ENCODE measurements at regions not wholly inside any gene's neighbourhood (a gene's known extent, or its start where the extent isn't known, plus 50 kb on each side); places are given as distances from the start of the nearest gene placed in this dataset.

GRCh38 chr2:13014783-13015182 lies 298.0 kb downstream of the TRIB2 start:
- WGBS, 3 donors, result 96 to 98% (median 98%) methylated on average over 3 of the region's 3 CpGs
- no peaks in the 10 kb centered on the region for H3K9me3 ChIP-seq (ENCODE audit: control insufficient read depth in 2 of 2, insufficient read depth in 1 of 2, low read depth in 1 of 2, low read length in 1 of 2)
- no peaks in the 10 kb centered on the region for H3K4me1 ChIP-seq (ENCODE audit: control insufficient read depth in 3 of 3, insufficient read depth in 2 of 3, low read depth in 1 of 3, low read length in 2 of 3)
- no peaks in the 10 kb centered on the region for H3K27me3 ChIP-seq (ENCODE audit: control insufficient read depth in 3 of 3, insufficient read depth in 3 of 3, low read length in 3 of 3)
- no peak for FAIRE-seq
- no peaks in the 10 kb centered on the region for H3K36me3 ChIP-seq (ENCODE audit: control insufficient read depth in 3 of 3, insufficient read depth in 2 of 3, low read depth in 1 of 3, low read length in 3 of 3)
- H3K27ac ChIP-seq (ENCODE audit: low read depth in 1 of 3, low read length in 2 of 3), result no peak overlapping the region
- H3K4me3 ChIP-seq (ENCODE audit: low read depth in 1 of 3, low read length in 3 of 3), result no peak overlapping the region
- DNase-seq, result no peak

GRCh38 chr2:13015532-13016320 lies 299.0 kb downstream of the TRIB2 start:
- H3K36me3 ChIP-seq (ENCODE audit: control insufficient read depth in 3 of 3, insufficient read depth in 2 of 3, low read depth in 1 of 3, low read length in 3 of 3), result no peaks in the 10 kb centered on the region
- no peak for DNase-seq
- no peak for FAIRE-seq
- no peaks in the 10 kb centered on the region for H3K9me3 ChIP-seq (ENCODE audit: control insufficient read depth in 2 of 2, insufficient read depth in 1 of 2, low read depth in 1 of 2, low read length in 1 of 2)
- 82 to 84% (median 83%) methylated on average over 2 of the region's 2 CpGs for WGBS, 3 donors
- H3K4me3 ChIP-seq (ENCODE audit: low read depth in 1 of 3, low read length in 3 of 3), result no peak overlapping the region
- no peaks in the 10 kb centered on the region for H3K4me1 ChIP-seq (ENCODE audit: control insufficient read depth in 3 of 3, insufficient read depth in 2 of 3, low read depth in 1 of 3, low read length in 2 of 3)
- H3K27ac ChIP-seq (ENCODE audit: low read depth in 1 of 3, low read length in 2 of 3), result no peak overlapping the region
- peaks cover 0 to 2% (median 0%) of the 10 kb centered on the region in 3 donors for H3K27me3 ChIP-seq (ENCODE audit: control insufficient read depth in 3 of 3, insufficient read depth in 3 of 3, low read length in 3 of 3)

DNA sequence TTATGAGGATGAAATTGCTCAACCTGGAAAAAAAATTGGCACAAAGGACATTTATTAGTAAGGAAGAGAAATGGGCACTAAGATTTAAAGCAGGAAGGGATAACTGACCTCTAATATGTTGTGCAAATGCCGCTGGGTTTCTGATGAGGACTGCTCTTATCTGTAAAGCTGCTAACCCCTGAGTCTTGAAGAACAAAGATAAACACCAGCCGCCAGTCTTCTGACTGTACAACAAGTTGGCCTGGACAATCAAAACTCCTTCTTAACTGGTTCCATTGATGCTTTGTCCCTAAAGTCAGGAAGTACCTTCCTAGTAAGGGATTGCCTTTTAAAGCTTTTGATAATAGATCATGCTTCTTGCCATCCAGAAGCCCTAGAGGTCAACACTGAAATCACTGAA lies 301.8 kb downstream of the TRIB2 start:
- Histone ChIP-seq H3K27ac (ENCODE audit: low read depth in 1 of 3, low read length in 2 of 3) (no peak overlapping the region), H3K4me1 (ENCODE audit: control insufficient read depth in 3 of 3, insufficient read depth in 2 of 3, low read depth in 1 of 3, low read length in 2 of 3) (no peaks in the 10 kb centered on the region), H3K27me3 (ENCODE audit: control insufficient read depth in 3 of 3, insufficient read depth in 3 of 3, low read length in 3 of 3) (peaks cover 0 to 2% (median 0%) of the 10 kb centered on the region in 3 donors), H3K4me3 (ENCODE audit: low read depth in 1 of 3, low read length in 3 of 3) (no peak overlapping the region), H3K36me3 (ENCODE audit: control insufficient read depth in 3 of 3, insufficient read depth in 2 of 3, low read depth in 1 of 3, low read length in 3 of 3) (no peaks in the 10 kb centered on the region), H3K9me3 (ENCODE audit: control insufficient read depth in 2 of 2, insufficient read depth in 1 of 2, low read depth in 1 of 2, low read length in 1 of 2) (no peaks in the 10 kb centered on the region)
- FAIRE-seq (no peak), DNase-seq (no peak)
- WGBS, 3 donors, result 42 to 70% (median 56%) methylated on average over 2 of the region's 2 CpGs

- WGBS, 3 donors, result 76 to 90% (median 90%) methylated on average over 3 of the region's 3 CpGs
- H3K27ac ChIP-seq (ENCODE audit: low read depth in 1 of 3, low read length in 2 of 3), result no peak overlapping the region
- peaks cover 0 to 2% (median 0%) of the 10 kb centered on the region in 3 donors for H3K27me3 ChIP-seq (ENCODE audit: control insufficient read depth in 3 of 3, insufficient read depth in 3 of 3, low read length in 3 of 3)
- no peaks in the 10 kb centered on the region for H3K9me3 ChIP-seq (ENCODE audit: control insufficient read depth in 2 of 2, insufficient read depth in 1 of 2, low read depth in 1 of 2, low read length in 1 of 2)
- FAIRE-seq (no peak), DNase-seq (no peak)
- H3K36me3 ChIP-seq (ENCODE audit: control insufficient read depth in 3 of 3, insufficient read depth in 2 of 3, low read depth in 1 of 3, low read length in 3 of 3), result no peaks in the 10 kb centered on the region
- H3K4me3 ChIP-seq (ENCODE audit: low read depth in 1 of 3, low read length in 3 of 3), result no peak overlapping the region
- H3K4me1 ChIP-seq (ENCODE audit: control insufficient read depth in 3 of 3, insufficient read depth in 2 of 3, low read depth in 1 of 3, low read length in 2 of 3), result no peaks in the 10 kb centered on the region
Measured at GRCh38 chr2:13019781-13020180, 303.0 kb downstream of the TRIB2 start.

DNA sequence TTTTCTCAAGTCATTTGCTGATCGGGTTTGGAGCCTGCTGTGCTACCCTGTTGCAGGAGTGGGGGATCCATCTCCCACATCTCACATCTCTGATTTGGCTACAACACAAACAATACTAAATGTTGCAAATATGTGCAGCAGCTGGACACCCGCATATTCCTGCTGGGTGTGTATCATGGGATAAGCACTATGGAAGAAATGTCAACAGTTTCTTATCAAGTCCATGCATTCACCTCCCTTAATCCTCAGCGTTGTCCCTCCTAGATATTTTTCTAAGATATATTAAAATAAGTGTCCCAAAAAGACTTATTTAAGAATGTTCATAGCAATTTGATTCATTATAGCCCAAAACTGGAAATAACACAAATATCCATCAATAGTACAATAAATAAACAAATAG lies 303.7 kb downstream of the TRIB2 start:
- Histone ChIP-seq H3K27me3 (ENCODE audit: control insufficient read depth in 3 of 3, insufficient read depth in 3 of 3, low read length in 3 of 3) (peaks cover 0 to 2% (median 0%) of the 10 kb centered on the region in 3 donors), H3K4me3 (ENCODE audit: low read depth in 1 of 3, low read length in 3 of 3) (no peak overlapping the region), H3K4me1 (ENCODE audit: control insufficient read depth in 3 of 3, insufficient read depth in 2 of 3, low read depth in 1 of 3, low read length in 2 of 3) (no peaks in the 10 kb centered on the region), H3K27ac (ENCODE audit: low read depth in 1 of 3, low read length in 2 of 3) (no peak overlapping the region), H3K9me3 (ENCODE audit: control insufficient read depth in 2 of 2, insufficient read depth in 1 of 2, low read depth in 1 of 2, low read length in 1 of 2) (no peaks in the 10 kb centered on the region), H3K36me3 (ENCODE audit: control insufficient read depth in 3 of 3, insufficient read depth in 2 of 3, low read depth in 1 of 3, low read length in 3 of 3) (no peaks in the 10 kb centered on the region)
- DNase-seq (no peak), FAIRE-seq (no peak)
- WGBS, 3 donors, result 25 to 54% (median 49%) methylated on average over 3 of the region's 3 CpGs

- 35 to 45% (median 45%) methylated on average over 3 of the region's 3 CpGs for WGBS, 3 donors
- DNase-seq (no peak), FAIRE-seq (no peak)
- Histone ChIP-seq H3K27me3 (ENCODE audit: control insufficient read depth in 3 of 3, insufficient read depth in 3 of 3, low read length in 3 of 3) (peaks cover 0 to 2% (median 0%) of the 10 kb centered on the region in 3 donors), H3K9me3 (ENCODE audit: control insufficient read depth in 2 of 2, insufficient read depth in 1 of 2, low read depth in 1 of 2, low read length in 1 of 2) (no peaks in the 10 kb centered on the region), H3K27ac (ENCODE audit: low read depth in 1 of 3, low read length in 2 of 3) (no peak overlapping the region), H3K4me1 (ENCODE audit: control insufficient read depth in 3 of 3, insufficient read depth in 2 of 3, low read depth in 1 of 3, low read length in 2 of 3) (no peaks in the 10 kb centered on the region), H3K4me3 (ENCODE audit: low read depth in 1 of 3, low read length in 3 of 3) (no peak overlapping the region), H3K36me3 (ENCODE audit: control insufficient read depth in 3 of 3, insufficient read depth in 2 of 3, low read depth in 1 of 3, low read length in 3 of 3) (no peaks in the 10 kb centered on the region)
Measured at GRCh38 chr2:13021470-13021957, 304.8 kb downstream of the TRIB2 start.

DNA sequence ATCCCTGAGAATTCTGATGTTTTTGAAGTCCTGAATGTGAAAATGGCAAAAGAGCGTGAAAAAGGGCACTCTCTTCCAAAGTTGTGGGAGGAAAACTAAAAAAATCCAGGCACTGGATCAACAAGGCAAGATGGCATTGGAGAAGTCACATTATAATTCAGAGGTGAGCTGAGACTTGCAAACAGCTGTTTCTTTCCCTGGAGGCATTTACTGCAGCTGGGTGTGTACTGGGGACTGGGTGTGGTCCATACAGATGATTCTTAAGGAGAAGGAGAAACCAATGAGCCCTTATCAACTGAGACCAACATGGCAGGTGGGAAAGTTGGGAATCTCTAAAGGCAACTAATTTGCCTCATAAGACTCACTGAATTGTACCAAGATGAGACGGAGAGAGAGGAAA lies 313.9 kb downstream of the TRIB2 start:
- DNase-seq (no peak), FAIRE-seq (no peak)
- H3K9me3 ChIP-seq (ENCODE audit: control insufficient read depth in 2 of 2, insufficient read depth in 1 of 2, low read depth in 1 of 2, low read length in 1 of 2), result no peaks in the 10 kb centered on the region
- no peak overlapping the region for H3K4me3 ChIP-seq (ENCODE audit: low read depth in 1 of 3, low read length in 3 of 3)
- H3K4me1 ChIP-seq (ENCODE audit: control insufficient read depth in 3 of 3, insufficient read depth in 2 of 3, low read depth in 1 of 3, low read length in 2 of 3), result no peaks in the 10 kb centered on the region
- H3K27ac ChIP-seq (ENCODE audit: low read depth in 1 of 3, low read length in 2 of 3), result no peak overlapping the region
- no peaks in the 10 kb centered on the region for H3K36me3 ChIP-seq (ENCODE audit: control insufficient read depth in 3 of 3, insufficient read depth in 2 of 3, low read depth in 1 of 3, low read length in 3 of 3)
- 78 to 91% (median 83%) methylated on average over 2 of the region's 2 CpGs for WGBS, 3 donors
- no peaks in the 10 kb centered on the region for H3K27me3 ChIP-seq (ENCODE audit: control insufficient read depth in 3 of 3, insufficient read depth in 3 of 3, low read length in 3 of 3)

GRCh38 chr2:13034861-13035260 lies 318.1 kb downstream of the TRIB2 start:
- FAIRE-seq (no peak), DNase-seq (no peak)
- peaks cover 0 to 3% of the 10 kb centered on the region in 2 donors for H3K9me3 ChIP-seq (ENCODE audit: control insufficient read depth in 2 of 2, insufficient read depth in 1 of 2, low read depth in 1 of 2, low read length in 1 of 2)
- 49 to 77% (median 74%) methylated on average over 1 of the region's 1 CpG for WGBS, 3 donors
- no peak overlapping the region for H3K27ac ChIP-seq (ENCODE audit: low read depth in 1 of 3, low read length in 2 of 3)
- no peaks in the 10 kb centered on the region for H3K4me1 ChIP-seq (ENCODE audit: control insufficient read depth in 3 of 3, insufficient read depth in 2 of 3, low read depth in 1 of 3, low read length in 2 of 3)
- H3K36me3 ChIP-seq (ENCODE audit: control insufficient read depth in 3 of 3, insufficient read depth in 2 of 3, low read depth in 1 of 3, low read length in 3 of 3), result no peaks in the 10 kb centered on the region
- no peaks in the 10 kb centered on the region for H3K27me3 ChIP-seq (ENCODE audit: control insufficient read depth in 3 of 3, insufficient read depth in 3 of 3, low read length in 3 of 3)
- no peak overlapping the region for H3K4me3 ChIP-seq (ENCODE audit: low read depth in 1 of 3, low read length in 3 of 3)

GRCh38 chr2:13035866-13036265 lies 319.1 kb downstream of the TRIB2 start:
- 63 to 79% (median 78%) methylated on average over 3 of the region's 3 CpGs for WGBS, 3 donors
- no peak for FAIRE-seq
- Histone ChIP-seq H3K9me3 (ENCODE audit: control insufficient read depth in 2 of 2, insufficient read depth in 1 of 2, low read depth in 1 of 2, low read length in 1 of 2) (peaks cover 0 to 10% of the 10 kb centered on the region in 2 donors), H3K36me3 (ENCODE audit: control insufficient read depth in 3 of 3, insufficient read depth in 2 of 3, low read depth in 1 of 3, low read length in 3 of 3) (no peaks in the 10 kb centered on the region), H3K27me3 (ENCODE audit: control insufficient read depth in 3 of 3, insufficient read depth in 3 of 3, low read length in 3 of 3) (no peaks in the 10 kb centered on the region), H3K4me3 (ENCODE audit: low read depth in 1 of 3, low read length in 3 of 3) (no peak overlapping the region), H3K27ac (ENCODE audit: low read depth in 1 of 3, low read length in 2 of 3) (no peak overlapping the region), H3K4me1 (ENCODE audit: control insufficient read depth in 3 of 3, insufficient read depth in 2 of 3, low read depth in 1 of 3, low read length in 2 of 3) (no peaks in the 10 kb centered on the region)
- DNase-seq, result no peak
